ENCODE measurements at regions not wholly inside any gene's neighbourhood (a gene's known extent, or its start where the extent isn't known, plus 50 kb on each side); places are given as distances from the start of the nearest gene placed in this dataset.

- no TSS peak for BruUV-seq (replicated peaks)
- Histone ChIP-seq H3K79me2 (ENCODE audit: low read depth) (peaks cover 18% of the 10 kb centered on the region), H3K4me2 (peak overlapping the region; percentile 81), H3K4me1 (replicated peaks; ENCODE audit: insufficient read depth) (peaks cover 30% of the 10 kb centered on the region), H3K9me3 (ENCODE audit: insufficient read depth, low read depth) (no peaks in the 10 kb centered on the region), H3K36me3 (ENCODE audit: low read depth) (no peaks in the 10 kb centered on the region), H3K4me3 (no peak overlapping the region), H4K20me1 (ENCODE audit: insufficient read depth) (no peaks in the 10 kb centered on the region), H3K27ac (0 out of 2 replicates have a peak overlapping the region, but pooled peaks have one; percentile 78), H3K27me3 (ENCODE audit: insufficient read depth, low read depth) (no peaks in the 10 kb centered on the region), H2AFZ (no peak overlapping the region), H3K9me2 (ENCODE audit: insufficient read depth) (no peaks in the 10 kb centered on the region), H3F3A (ENCODE audit: insufficient read depth, low read depth) (peaks cover 15% of the 10 kb centered on the region; the same call in 1 of the 2 replicates)
- no peak for TF ChIP-seq EZH2 (IDR thresholded peaks at IDR 0.05; ENCODE audit: low read depth)
- no peak for TF ChIP-seq CTCF (conservative IDR thresholded peaks at IDR 0.05)
- DNase-seq = no peak
- ChIA-PET POLR2A (ENCODE audit: unreplicated experiment) (interaction anchor here (0.5 to 0.7 kb wide), 3 partner anchors 140 to 1501 kb away, joined by 4 to 12 read pairs (median 7); no protein-coding TSS in a partner anchor), CTCF (interaction anchor here (1.3 kb wide), 1 partner anchor 11 kb away, joined by 5 read pairs; no protein-coding TSS in a partner anchor)
- intact Hi-C loops (cut with micrococcal nuclease; ENCODE audit: unreplicated experiment) = no loop called here
Observed at GRCh38 chr6:26170181-26170580, 83.0 kb downstream of the HFE start.

GRCh38 chr6:26170951-26171841 lies 84.0 kb downstream of the HFE start:
- peak overlapping the region; percentile 81 for H3K4me2 ChIP-seq
- no peaks in the 10 kb centered on the region for H4K20me1 ChIP-seq (ENCODE audit: insufficient read depth)
- peaks cover 15% of the 10 kb centered on the region; the same call in 1 of the 2 replicates for H3F3A ChIP-seq (ENCODE audit: insufficient read depth, low read depth)
- peak overlapping the region; percentile 74 for H3K4me3 ChIP-seq
- TF ChIP-seq EZH2 (IDR thresholded peaks at IDR 0.05; ENCODE audit: low read depth) (no peak), CTCF (conservative IDR thresholded peaks at IDR 0.05) (no peak)
- peaks cover 18% of the 10 kb centered on the region for H3K79me2 ChIP-seq (ENCODE audit: low read depth)
- peak overlapping the region; percentile 89 for H2AFZ ChIP-seq
- peaks cover 30% of the 10 kb centered on the region for H3K4me1 ChIP-seq (replicated peaks; ENCODE audit: insufficient read depth)
- no peaks in the 10 kb centered on the region for H3K36me3 ChIP-seq (ENCODE audit: low read depth)
- ChIA-PET POLR2A (ENCODE audit: unreplicated experiment) (no interaction called here), CTCF (interaction anchor here (1.3 kb wide), 1 partner anchor 12 kb away, joined by 5 read pairs; no protein-coding TSS in a partner anchor)
- TSS peak; percentile 76 for BruUV-seq (replicated peaks)
- DNase-seq = no peak
- H3K9me3 ChIP-seq (ENCODE audit: insufficient read depth, low read depth) = no peaks in the 10 kb centered on the region
- no peaks in the 10 kb centered on the region for H3K9me2 ChIP-seq (ENCODE audit: insufficient read depth)
- intact Hi-C loops (cut with micrococcal nuclease; ENCODE audit: unreplicated experiment) = loop anchor here (1.0 kb wide), 1 partner anchor 45 kb away; no protein-coding TSS in a partner anchor
- no peaks in the 10 kb centered on the region for H3K27me3 ChIP-seq (ENCODE audit: insufficient read depth, low read depth)
- H3K27ac ChIP-seq = peak overlapping the region; percentile 78

- no peaks in the 10 kb centered on the region for H3K36me3 ChIP-seq (ENCODE audit: low read depth)
- peak overlapping the region; percentile 74 for H3K4me3 ChIP-seq
- H2AFZ ChIP-seq = peak overlapping the region; percentile 89
- H3F3A ChIP-seq (ENCODE audit: insufficient read depth, low read depth) = peaks cover 15% of the 10 kb centered on the region; the same call in 1 of the 2 replicates
- no peak for TF ChIP-seq EZH2 (IDR thresholded peaks at IDR 0.05; ENCODE audit: low read depth)
- no peak for TF ChIP-seq CTCF (conservative IDR thresholded peaks at IDR 0.05)
- peaks cover 30% of the 10 kb centered on the region for H3K4me1 ChIP-seq (replicated peaks; ENCODE audit: insufficient read depth)
- H3K9me3 ChIP-seq (ENCODE audit: insufficient read depth, low read depth) = no peaks in the 10 kb centered on the region
- no peaks in the 10 kb centered on the region for H4K20me1 ChIP-seq (ENCODE audit: insufficient read depth)
- H3K27ac ChIP-seq = peak overlapping the region; percentile 78
- H3K9me2 ChIP-seq (ENCODE audit: insufficient read depth) = no peaks in the 10 kb centered on the region
- DNase-seq = no peak
- CTCF ChIA-PET = no interaction called here
- peaks cover 18% of the 10 kb centered on the region for H3K79me2 ChIP-seq (ENCODE audit: low read depth)
- no TSS peak for BruUV-seq (replicated peaks)
- POLR2A ChIA-PET (ENCODE audit: unreplicated experiment) = interaction anchor here (0.5 to 1.4 kb wide), 6 partner anchors 12 to 1005 kb away, joined by 3 to 17 read pairs (median 4); a partner anchor contains a TSS
- no peaks in the 10 kb centered on the region for H3K27me3 ChIP-seq (ENCODE audit: insufficient read depth, low read depth)
- peak overlapping the region; percentile 81 for H3K4me2 ChIP-seq
- intact Hi-C loops (cut with micrococcal nuclease; ENCODE audit: unreplicated experiment) = loop anchor here (2.0 kb wide), 1 partner anchor 14 kb away; a partner anchor contains a TSS
Observed at GRCh38 chr6:26172608-26172968, 85.4 kb downstream of the HFE start.
